HK-2 (cell line): ENCODE measurements at regions not wholly inside any gene's neighbourhood (a gene's known extent, or its start where the extent isn't known, plus 50 kb on each side); places are given as distances from the start of the nearest gene placed in this dataset.
"Not testable (repeated sequence)": the region's sequence is repeated elsewhere in the genome, so short reads cannot be mapped to it uniquely, and the experiment has no call there.

Experiments
- DNase-seq: peaks from one replicate; pipeline ENCODE4 v3.0.0-alpha.2; 2018; ENCODE audit not compliant: unreplicated experiment

DNA sequence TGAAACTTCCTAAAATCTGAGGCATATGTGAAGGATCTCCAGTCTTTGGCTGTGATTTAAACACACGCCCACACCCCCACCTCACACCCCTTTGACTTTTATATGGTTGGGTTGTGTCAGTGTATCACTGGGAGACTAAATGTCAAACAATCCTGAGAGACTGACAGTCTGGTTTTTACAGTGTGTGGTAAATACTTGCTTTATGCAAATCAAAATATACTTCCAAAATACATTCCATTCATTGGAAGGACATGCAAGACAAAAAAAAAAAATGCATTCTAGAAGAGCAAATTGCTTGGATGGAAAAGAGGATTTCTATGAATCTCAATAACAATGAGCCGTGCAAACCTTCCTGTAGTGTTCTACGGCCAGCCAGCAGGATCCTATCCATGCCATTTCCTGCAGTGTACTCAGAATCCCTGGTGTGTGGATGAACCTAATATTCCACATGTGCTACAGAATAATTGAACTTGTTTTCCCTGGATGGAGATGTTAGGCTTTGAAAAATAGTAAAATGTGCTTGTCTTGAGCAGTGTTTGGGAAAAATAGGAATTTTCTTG lies 602.1 kb upstream of the GOT2 start:
- no peak for DNase-seq

DNA sequence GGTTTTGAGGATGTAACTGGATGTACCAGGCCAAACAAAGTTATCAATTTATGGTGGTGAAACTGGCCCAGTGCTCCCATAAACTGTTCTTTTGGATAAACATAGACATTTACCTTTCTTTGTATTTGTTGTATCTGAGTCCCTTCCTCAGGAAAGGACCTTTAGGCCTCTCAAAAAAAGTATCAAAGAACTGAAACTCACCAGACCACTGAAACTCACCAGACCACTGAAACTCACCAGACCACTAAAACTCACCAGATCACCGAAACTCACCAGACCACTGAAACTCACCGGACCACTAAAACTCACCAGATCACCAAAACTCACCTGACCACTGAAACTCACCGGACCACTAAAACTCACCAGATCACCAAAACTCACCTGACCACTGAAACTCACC lies 597.6 kb upstream of the GOT2 start:
- not testable (repeated sequence) for DNase-seq

DNA sequence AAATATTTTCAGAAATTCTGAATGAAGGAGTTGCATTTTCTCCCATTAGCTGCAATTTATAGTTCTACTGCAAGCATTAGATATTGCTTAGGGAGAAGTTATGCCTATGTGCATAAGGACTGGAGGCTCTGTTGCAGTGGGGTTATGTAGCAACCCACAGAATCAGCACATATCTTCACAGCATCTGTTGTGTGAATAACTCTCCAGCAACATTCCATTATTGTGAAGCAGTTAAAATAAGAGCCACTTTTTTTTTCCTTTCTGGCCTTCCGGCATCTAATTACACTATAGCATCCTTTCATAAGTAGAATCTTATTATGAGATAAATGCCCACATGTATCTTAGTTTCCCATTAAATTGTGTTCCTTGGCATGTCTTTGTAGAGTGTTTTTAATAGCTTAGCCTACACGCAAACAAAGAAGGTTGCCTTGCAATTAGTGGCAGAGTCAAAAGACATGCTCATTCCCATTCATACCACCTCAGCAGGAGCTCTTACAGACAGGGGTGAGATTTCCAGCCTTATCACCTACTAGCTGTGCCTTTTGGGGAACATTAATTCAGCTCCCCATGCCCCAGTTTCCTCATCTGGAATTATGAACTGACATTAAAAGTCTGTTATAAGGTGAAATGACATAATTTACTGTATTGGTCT lies 596.0 kb upstream of the GOT2 start:
- no peak for DNase-seq

DNA sequence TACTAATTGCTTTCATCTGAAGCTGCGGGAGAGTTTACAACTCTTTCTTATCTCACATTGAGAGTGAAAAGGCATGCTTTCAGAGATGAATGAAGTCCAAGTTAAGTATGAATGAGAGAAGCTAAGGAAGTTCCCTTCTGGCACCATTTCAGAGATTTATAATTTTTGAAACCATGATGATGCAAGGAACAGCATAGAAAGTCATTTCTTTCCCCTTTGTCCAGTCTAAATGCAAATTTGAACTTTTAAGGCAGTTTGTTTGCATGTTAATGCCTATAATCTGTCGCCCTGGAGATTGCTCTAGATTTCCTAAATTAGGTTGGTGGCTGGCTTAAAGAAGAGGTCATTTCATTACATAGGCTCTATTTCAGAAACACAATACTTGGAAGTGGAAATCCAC lies 594.8 kb upstream of the GOT2 start:
- DNase-seq = no peak

DNA sequence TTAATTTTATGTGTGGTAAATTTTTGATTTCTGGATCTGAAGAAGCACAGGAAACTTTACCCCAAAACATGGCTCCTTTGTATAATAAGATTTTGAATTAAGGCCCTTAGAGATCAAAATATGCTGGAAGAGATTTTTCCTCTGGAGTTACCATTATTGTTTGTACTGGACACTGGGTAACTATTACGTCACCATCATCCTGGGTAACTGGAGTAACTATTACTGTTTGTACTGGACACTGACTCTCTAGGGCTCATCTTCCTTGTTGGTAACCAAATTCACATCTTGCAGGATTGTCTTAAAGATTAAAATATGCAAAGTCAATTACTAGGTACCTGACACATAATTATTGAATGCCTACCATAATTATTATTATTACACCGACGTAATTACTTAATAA lies 593.8 kb upstream of the GOT2 start:
- DNase-seq = no peak

DNA sequence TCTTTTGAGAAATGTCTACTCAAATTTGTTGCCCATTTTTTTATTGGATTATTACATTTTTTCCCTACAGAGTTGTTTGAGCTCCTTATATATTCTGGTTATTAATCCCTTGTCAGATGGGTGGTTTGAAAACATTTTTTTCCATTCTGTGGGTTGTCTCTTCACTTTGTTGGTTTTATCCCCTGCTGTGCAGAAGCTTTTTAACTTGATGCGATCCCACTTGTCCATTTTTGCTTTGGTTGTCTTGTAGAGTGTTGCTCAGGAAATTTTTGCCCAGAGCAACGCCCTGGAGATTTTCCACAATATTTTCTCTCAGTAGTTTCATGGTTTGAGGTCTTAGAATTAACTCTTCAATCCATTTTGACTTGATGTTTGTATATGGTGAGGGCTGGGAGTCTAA lies 592.8 kb upstream of the GOT2 start:
- DNase-seq = no peak

DNA sequence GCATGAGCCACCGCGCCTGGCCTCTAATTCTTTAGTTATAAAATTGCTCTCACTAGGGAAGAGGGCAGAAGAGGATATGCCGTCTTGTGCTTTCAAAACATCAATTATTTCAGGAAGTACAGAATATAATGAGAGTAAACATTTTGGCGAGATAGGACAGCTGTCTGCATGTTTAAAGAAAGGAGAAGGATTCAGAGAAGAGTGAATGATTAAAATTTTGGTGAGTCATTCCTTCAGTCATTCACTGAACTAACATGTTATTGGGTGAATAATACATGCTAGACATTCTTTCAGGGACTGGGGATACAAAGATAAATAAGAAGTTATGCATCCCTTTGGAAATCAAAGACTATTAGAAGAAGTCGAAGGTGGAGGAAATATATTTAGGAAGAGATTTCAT lies 590.3 kb upstream of the GOT2 start:
- no peak for DNase-seq

DNA sequence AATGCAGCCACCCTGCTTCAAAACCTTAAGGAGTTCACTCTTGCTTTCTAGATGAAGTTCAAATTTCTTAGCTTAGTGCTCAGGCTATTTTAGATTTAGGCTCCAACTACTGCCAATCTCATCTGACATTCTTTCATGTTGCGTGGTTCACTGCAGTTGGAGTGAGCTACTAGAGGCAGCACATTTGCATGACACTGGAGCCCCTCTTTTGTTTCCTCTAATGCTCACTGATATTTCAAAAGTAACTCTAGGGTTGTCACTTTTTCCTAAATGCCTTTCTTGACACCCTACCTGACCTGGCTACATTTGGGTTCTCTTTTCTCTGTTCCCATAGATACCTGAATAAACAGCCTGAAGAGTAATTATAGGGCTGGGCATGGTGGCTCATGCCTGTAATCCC lies 586.5 kb upstream of the GOT2 start:
- no peak for DNase-seq

DNA sequence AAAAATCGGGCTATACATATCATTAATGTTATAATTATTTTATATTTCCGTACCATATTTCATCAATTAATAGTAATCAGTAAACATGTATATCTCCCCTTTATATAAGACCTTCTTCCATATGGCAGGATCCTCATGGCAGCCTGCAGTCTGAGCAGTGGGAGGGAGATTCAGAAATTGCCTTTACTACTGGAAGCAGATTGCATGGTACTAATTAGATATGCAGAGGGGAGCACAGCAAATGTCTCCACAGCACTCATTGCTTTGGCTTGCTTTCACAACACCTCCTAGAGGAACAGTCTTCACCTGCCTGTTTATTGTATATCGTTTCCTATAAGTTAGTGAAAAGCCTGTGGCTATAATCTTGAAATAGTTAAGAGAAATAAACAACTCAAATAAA lies 585.8 kb upstream of the GOT2 start:
- no peak for DNase-seq

DNA sequence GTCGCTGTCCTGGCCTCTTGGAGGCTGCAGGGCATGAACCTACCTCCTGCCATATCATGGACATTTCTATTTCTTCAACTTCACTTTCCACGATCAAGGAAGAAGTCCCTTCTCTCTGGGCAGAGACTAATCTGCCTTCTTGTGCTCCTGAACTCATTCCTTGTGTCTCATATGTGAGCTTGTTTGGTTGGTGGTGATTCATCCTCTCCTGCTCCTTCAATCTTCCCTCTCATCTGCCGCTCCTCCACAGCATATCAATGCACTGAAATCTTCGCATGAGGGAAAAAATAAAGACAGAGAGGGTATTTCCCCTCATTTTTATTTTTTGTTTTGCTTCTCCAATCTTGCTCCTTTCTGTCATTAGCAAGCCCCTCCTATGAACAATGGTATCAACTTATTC lies 571.7 kb upstream of the GOT2 start:
- DNase-seq = no peak

DNA sequence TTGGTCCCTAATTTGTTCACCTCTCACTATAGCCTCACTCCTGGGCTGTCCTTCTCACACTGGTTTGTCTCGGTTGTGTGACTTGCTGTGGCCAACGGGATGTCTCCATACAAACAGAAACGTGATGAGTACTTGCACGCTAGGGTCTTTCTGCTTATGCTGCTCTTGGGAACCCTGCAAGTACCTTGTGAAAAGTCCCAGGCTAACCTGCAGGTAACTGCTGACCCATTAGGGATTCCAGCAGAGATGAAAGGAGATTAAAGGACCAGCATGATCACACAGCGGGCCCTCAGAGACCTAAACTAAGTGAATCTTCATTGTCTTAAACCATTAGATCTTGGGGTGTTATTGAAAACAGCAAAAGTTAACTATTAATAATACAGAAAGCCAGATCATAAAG lies 562.8 kb upstream of the GOT2 start:
- DNase-seq = no peak

DNA sequence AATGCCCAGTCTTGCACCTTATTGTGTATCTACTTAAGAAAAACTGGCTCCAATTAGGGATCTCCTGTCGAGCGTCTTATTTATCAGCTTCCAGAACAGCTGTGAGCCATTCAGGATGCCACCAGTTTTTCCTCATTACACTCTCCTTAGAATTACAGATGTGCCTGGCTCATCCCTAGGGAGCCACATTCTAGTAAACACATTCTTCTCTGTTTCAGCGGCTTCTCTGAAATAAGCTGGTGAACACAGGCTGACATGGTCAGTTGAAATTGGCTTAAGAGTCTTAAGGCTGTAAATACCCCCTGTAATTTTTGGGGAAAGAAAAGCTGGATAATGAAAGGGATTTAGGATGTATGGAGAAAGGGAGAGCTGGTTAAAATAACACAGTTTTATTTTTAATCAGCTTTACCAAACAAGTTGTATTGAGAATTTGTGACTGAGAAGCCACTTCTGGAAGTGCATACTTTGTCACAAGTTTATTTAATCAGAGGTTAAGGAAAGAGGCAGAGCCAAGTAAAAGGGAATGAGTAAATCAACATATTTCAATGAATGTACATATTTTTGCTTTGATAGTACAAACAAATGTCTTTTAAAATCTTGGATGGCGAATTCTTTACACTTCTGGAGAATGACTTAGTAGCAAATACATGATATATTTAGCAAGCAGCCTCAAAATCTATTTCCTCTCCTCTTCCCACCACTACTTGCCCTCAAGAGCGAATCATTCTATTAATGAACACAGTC lies 562.0 kb upstream of the GOT2 start:
- DNase-seq = no peak

DNA sequence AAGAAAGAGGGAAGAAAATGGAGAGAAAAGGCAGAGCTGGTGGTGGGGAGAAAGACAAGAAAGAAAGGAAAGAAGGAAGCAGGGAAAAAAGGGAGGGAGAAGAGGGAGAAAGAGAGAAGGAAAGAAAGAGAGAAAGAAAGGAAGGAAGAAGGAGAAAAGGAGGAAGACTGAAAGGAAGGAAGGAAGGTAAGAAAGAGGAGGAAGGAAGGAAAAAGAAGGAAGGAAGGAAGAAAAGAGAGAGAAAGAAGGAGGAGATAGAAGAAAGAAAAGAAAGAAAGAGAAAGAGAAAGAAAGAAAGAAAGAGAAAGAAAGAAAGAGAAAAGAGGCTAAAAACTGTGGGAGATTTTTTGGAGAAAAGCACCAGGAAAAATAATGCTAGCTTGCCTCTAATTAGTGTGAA lies 561.4 kb upstream of the GOT2 start:
- no peak for DNase-seq

DNA sequence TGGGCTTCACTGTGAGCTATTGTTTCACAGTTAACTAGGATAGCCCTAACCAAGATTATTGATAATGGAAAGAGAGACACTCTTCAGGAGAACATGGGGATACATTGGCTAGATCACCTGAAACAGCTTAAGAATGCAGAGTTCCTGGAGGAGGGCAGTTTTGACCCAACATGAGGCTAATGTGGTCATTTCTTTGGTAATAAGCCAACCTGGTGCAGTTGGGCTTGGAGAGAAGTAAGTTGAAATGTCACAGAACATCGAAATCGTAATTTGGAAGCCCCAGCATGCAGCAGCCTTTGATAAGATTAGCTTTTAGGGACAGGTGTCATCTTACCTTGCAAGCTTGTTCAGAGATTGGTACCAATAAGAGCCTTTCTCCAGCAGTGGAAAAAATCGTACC lies 556.6 kb upstream of the GOT2 start:
- DNase-seq = no peak

DNA sequence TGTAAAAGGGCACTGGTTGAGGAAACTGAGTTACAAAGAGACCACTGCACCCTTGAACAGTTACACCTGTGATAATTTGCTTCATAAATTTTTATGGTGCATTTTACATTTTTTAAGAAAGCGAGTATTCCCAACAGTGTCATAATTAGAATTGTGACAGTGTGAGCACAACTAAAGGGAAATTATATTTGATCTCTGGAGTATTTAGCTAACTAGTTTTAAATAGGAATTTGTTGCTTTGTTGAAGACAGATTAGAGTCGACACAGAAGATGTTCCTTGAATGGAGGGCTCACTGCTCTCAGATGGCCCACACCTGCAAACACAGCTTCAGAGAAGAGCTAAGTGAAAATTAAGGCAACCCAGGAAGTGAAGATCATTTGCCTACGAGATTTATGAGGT lies 555.0 kb upstream of the GOT2 start:
- no peak for DNase-seq

DNA sequence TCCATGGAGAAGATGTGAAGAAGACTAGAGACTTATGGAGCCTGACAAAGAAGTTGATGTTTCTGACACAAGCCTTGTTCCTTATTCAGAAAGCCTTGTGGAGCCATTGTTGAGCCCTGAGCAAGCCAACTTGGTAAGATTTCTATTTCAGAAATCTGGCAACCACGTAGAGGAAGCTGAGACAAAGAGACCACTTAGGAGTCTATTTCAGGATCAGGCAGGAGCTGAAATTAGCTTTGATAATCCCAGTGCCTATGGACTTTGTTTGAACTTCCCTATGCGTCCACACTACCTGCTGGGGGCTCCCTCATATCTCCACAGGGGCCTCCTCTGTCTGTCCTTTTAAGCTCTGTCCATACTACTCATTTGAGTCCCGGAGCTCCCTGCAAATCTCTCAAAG lies 540.0 kb upstream of the GOT2 start:
- DNase-seq = no peak

DNA sequence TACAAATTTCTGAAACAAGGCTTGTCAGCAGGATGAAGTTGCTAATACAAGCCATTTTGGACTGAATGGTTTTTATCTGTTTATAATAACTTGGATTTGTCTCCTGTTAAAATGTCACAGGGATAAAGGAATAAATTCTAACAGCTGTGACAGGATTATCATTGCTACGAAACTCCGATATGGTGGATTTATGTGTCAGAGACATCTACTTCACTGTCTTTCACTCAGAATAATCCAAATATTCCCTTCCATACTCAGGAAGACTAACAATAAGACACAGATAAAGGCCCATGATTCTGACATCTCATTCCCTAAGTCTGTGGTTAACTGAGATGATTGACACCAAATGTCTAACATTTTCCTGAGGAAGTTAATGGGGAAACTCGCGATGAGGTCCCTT lies 529.8 kb upstream of the GOT2 start:
- no peak for DNase-seq

DNA sequence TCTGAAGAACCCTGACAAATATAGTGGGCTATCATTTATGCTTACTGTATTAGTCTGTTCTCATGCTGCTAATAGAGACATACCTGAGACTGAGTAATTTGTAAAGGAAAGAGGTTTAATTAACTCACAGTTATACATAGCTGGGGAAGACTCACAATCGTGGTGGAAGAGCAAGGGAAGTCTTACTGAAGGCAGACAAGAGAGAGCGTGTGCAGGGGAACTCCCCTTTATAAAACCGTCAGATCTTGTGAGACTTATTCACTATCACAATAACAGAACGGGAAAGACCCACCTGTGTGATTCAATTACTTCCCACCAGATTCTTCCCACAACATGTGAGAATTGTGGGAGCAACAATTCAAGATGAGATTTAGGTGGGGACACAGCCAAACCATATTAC lies 526.8 kb upstream of the GOT2 start:
- DNase-seq = no peak

DNA sequence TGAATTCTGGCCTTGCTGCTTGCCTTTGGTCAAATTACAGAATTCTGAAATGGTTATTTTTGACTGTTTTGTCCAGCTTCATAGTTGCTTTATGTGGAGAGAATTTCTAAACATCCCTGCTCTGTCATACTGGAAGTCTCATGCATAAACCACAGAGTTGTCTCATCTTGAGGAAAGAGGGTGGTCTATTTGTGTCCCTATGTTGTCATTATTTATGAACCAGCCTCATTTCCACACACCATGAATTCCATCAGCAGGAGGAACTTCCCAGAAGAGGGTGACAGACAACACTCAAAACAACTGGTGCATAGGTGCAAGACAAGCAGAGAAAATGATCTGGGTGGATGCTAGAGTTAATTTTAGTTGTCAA lies 525.8 kb upstream of the GOT2 start:
- no peak for DNase-seq

DNA sequence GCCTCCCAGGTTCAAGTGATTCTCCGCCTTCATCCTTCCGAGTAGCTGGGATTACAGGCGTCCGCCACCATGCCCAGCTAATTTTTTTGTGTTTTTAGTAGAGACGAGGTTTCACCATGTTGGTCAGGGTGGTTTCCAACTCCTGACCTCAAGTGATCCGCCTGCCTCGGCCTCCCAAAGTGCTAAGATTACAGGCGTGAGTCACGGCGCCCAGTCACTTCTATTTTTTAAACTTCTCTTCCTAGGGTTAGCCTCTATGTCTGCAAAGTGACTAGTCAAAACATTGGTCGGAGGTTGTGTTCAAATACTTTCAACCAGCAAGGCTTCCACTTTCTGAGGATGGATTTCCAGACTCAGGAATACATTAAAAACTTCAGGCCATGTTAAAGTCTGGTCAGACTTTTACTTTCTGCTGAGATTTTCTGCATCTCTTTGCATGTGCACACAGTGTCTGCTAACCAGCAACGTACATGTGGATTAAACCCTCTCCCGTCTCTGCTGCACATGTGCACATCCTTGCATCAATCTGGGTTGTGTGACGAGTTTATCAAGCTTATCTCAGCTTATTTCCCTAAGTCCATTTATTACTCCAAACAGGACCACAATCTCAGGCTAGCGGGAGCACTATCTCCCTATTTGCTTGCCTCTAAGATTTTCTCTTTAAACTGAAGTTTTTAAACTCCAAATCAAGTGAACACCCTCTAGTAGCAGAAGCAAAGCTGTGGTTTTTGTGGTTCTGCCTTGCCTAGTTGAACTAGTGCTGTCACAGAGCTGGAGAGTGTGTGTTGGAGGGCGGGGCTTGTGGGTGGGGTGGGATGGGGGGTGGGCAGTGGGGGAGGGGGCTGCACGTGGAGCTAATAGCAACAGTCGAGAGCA lies 525.2 kb upstream of the GOT2 start:
- no peak for DNase-seq

DNA sequence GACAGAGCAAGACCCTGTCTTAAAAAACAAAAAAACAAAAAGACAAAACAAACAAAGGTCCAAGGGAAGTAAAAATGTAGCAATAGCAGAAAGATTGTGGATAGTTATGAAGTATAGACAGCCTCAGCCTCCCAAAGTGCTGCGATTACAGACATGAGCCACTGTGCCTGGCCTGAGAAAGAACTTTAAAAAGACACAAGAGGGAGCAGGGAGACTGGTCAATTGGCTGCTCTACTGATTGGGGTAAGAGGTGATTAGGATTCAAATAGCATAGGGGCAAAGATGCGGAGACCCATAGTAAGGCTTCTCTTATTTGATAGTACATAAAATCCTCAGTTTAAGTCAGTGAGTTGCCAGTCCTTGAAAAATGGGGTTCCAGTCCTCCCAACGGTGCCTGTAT lies 518.2 kb upstream of the GOT2 start:
- DNase-seq = no peak

DNA sequence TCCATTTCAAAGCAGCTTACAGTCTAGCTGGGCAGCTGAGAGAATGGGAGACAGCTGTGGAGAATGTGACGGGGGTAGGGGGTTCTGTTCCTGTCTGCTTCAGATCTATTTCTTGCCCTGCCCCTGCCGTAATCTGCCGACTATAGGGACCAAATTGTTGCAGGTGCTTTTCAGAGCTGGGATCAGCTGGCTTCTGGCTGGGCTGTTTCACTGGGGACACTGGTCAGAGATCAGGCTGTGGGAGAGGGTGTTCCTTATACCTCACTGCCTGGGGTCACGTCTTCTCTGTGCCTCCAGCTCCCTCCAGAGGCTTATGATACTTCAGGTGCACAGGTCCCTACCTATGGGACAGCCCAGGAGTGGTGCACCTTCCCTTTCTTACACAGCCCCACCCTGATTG lies 514.9 kb upstream of the GOT2 start:
- no peak for DNase-seq

DNA sequence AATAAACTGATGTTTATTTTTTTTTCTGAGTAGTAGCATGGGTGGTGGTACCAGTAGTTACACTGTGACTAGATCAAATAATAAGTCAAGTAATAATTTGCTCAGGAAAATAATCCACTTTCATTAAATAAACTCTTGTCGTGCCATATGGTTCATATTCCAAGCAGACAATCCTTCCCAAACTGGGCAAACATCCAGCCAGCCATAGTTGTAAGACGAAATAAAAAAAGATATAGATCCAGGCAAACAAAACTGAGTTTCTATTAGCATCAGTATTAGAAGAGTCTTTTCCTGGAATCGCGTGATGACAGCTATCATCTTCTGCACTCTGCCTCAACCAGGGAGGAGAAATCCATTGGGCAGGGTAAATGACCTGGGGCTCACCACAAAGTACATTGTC lies 508.4 kb upstream of the GOT2 start:
- DNase-seq = no peak
